GM12878 (cell line): ENCODE measurements at regions not wholly inside any gene's neighbourhood (a gene's known extent, or its start where the extent isn't known, plus 50 kb on each side); places are given as distances from the start of the nearest gene placed in this dataset.

Experiments used
- ATAC-seq: fragments of 200-7000 bp; cut with Tn5 transposase; 3 replicates; pipeline ENCODE4 v1.9.1; 2020; ENCODE audit warnings: mild to moderate bottlenecking, moderate library complexity
- BruUV-seq: library from RNA; stranded (reverse); fragments of 400-500 nt; replicated peaks from 2 replicates; lab custom pipeline; 2021; lab: Mats Ljungman, UMichigan
- CTCF ChIA-PET: fragments of 300-600 bp; sonication (Branson Sonifier 250); formaldehyde crosslinking; extraction: SDS; loops from one replicate; lab custom pipeline; 2021; ENCODE audit warnings: inconsistent platforms; lab: Yijun Ruan, JAX
- POLR2A ChIA-PET: fragments of 350-600 bp; formaldehyde crosslinking; extraction: SDS; loops from one replicate; lab custom pipeline; 2021; ENCODE audit warnings: inconsistent platforms; lab: Charles Lee
- RAD21 ChIA-PET: fragments of 300-600 bp; sonication (Branson Sonifier 250); formaldehyde crosslinking; loops from one replicate; lab custom pipeline; 2023; ENCODE audit warnings: antibody characterized with exemption; ENCODE audit not compliant: unreplicated experiment; lab: Charles Lee
- SMC1A ChIA-PET: fragments of 300-600 bp; sonication (Branson Sonifier 250); formaldehyde crosslinking; loops from one replicate; lab custom pipeline; 2023; ENCODE audit not compliant: unreplicated experiment, uncharacterized antibody; lab: Charles Lee
- DNase-seq: peaks from one replicate; pipeline ENCODE4 v3.0.0-alpha.2; 2011; ENCODE audit warnings: low read depth, low spot score
- FAIRE-seq: peaks from 3 replicates; lab custom pipeline; 2011; peaks lifted over from hg19 to GRCh38; lab: Jason Lieb, UNC
- H2AFZ ChIP-seq: 2 replicates; pipeline ENCODE4 v1.6.0; 2011; ENCODE audit warnings: low read depth, low read length, control low read depth; ENCODE audit not compliant: control insufficient read depth
- H3K27ac ChIP-seq: 2 replicates; pipeline ENCODE4 v1.5.1; 2011; ENCODE audit warnings: control low read depth; ENCODE audit not compliant: control insufficient read depth, insufficient read depth
- H3K27me3 ChIP-seq, 2 experiments: replicated peaks in 1 of 2; 2 replicates each; pipeline versions ENCODE4 v1.6.0 to v1.6.1; 2011; ENCODE audit warnings: low read length in 1 of 2; ENCODE audit not compliant: control insufficient read depth in 2 of 2, insufficient read depth in 2 of 2
- H3K36me3 ChIP-seq, 2 experiments: 2 replicates each; pipeline ENCODE4 v1.5.1; 2011; ENCODE audit warnings: low read length in 1 of 2; ENCODE audit not compliant: control insufficient read depth in 2 of 2, insufficient read depth in 2 of 2
- H3K4me1 ChIP-seq: 2 replicates; pipeline ENCODE4 v1.6.1; 2011; ENCODE audit warnings: mild to moderate bottlenecking, low read length, moderate library complexity, mixed read lengths; ENCODE audit not compliant: control insufficient read depth, insufficient read depth
- H3K4me2 ChIP-seq: 2 replicates; pipeline ENCODE4 v1.6.0; 2011; ENCODE audit warnings: control low read depth; ENCODE audit not compliant: control insufficient read depth, insufficient read depth
- H3K4me3 ChIP-seq: fragments of 200-600 bp; sonication (generic); 2 replicates; pipeline ENCODE4 v1.5.1; 2016
- H3K79me2 ChIP-seq: 2 replicates; pipeline ENCODE4 v1.6.0; 2011; ENCODE audit warnings: low read length; ENCODE audit not compliant: control insufficient read depth, insufficient read depth
- H3K9ac ChIP-seq: 2 replicates; pipeline ENCODE4 v1.8.0; 2011; ENCODE audit warnings: low read length, control low read depth, mixed read lengths; ENCODE audit not compliant: control insufficient read depth, insufficient read depth
- H3K9me3 ChIP-seq: replicated peaks from 3 replicates; pipeline ENCODE4 v1.5.1; 2011; ENCODE audit warnings: mild to moderate bottlenecking, low read length; ENCODE audit not compliant: control insufficient read depth, insufficient read depth
- H4K20me1 ChIP-seq: 2 replicates; pipeline ENCODE4 v1.6.0; 2011; ENCODE audit not compliant: control insufficient read depth, insufficient read depth
- HSF1 ChIP-seq: fragments of 150-350 bp; IDR thresholded peaks from 2 replicates; pipeline ENCODE4 v1.6.1; 2014; ENCODE audit warnings: mild to moderate bottlenecking, low read depth, low read length
- KAT2A ChIP-seq: conservative IDR thresholded peaks from 2 replicates; pipeline ENCODE4 v1.6.1; 2011; ENCODE audit warnings: low read depth, low read length; ENCODE audit not compliant: control insufficient read depth
- NKRF ChIP-seq: fragments of 450-650 bp; conservative IDR thresholded peaks from 2 replicates; pipeline ENCODE4 v1.6.1; 2017; ENCODE audit warnings: mild to moderate bottlenecking, moderate library complexity
- REST ChIP-seq: IDR thresholded peaks from 2 replicates; pipeline ENCODE4 v1.6.1; 2012; ENCODE audit warnings: mild to moderate bottlenecking, low read depth, low read length
- SKIL ChIP-seq: fragments of 450-650 bp; IDR thresholded peaks from 2 replicates; pipeline ENCODE4 v1.6.1; 2017; ENCODE audit warnings: mild to moderate bottlenecking, low read depth, inconsistent platforms; ENCODE audit not compliant: poor library complexity, severe bottlenecking
- SMAD5 ChIP-seq: IDR thresholded peaks from 2 replicates; pipeline ENCODE4 v1.6.1; 2016; ENCODE audit warnings: antibody characterized with exemption, low read depth
- YBX1 ChIP-seq: fragments of 450-650 bp; IDR thresholded peaks from 2 replicates; pipeline ENCODE4 v1.6.1; 2016; ENCODE audit warnings: antibody characterized with exemption
- ZNF217 ChIP-seq: fragments of 450-650 bp; IDR thresholded peaks from 2 replicates; pipeline ENCODE4 v1.6.1; 2017; ENCODE audit warnings: antibody characterized with exemption, mild to moderate bottlenecking
- WGBS: methylation state at CpG from one replicate; pipeline ENCODE4 v1.1.6; 2016; ENCODE audit warnings: low lambda C conversion rate; ENCODE audit not compliant: insufficient replicate concordance, insufficient coverage; ENCODE audit errors: missing lambda C conversion rate; 5-methylcytosine and 5-hydroxymethylcytosine counted together
- in situ Hi-C: fragments of 300-500 bp; cut with MboI; formaldehyde crosslinking; loops from 9 replicates; pipeline ENCODE4 v1.14.3; 2018; ENCODE audit warnings: mixed read lengths
- intact Hi-C: fragments of 100-400 bp; cut with micrococcal nuclease; formaldehyde crosslinking; loops from one replicate; pipeline ENCODE4 v1.14.2; 2022; ENCODE audit not compliant: unreplicated experiment

- no peak for TF ChIP-seq NKRF
Measured at GRCh38 chr18:64936671-64937070, 787.8 kb upstream of the LINC00305 start (continued).

GRCh38 chr18:64929036-64929435 is 780.1 kb upstream of the LINC00305 start:
- in situ Hi-C loops, result no loop called here
- WGBS, result 20% methylated on average over 5 of the region's 5 CpGs
- no TSS peak for BruUV-seq
- Histone ChIP-seq H2AFZ (no peak overlapping the region), H4K20me1 (no peaks in the 10 kb centered on the region), H3K9ac (no peak overlapping the region), H3K36me3 (no peaks in the 10 kb centered on the region), H3K4me2 (no peak overlapping the region), H3K27ac (no peak overlapping the region), H3K4me1 (no peaks in the 10 kb centered on the region), H3K9me3 (no peaks in the 10 kb centered on the region), H3K27me3 (no peaks in the 10 kb centered on the region), H3K4me3 (no peak overlapping the region), H3K79me2 (no peaks in the 10 kb centered on the region)
- FAIRE-seq, result no peak
- ChIA-PET CTCF (no interaction called here), RAD21 (no interaction called here), POLR2A (no interaction called here), SMC1A (no interaction called here)
- DNase-seq, result no peak
- no peak for TF ChIP-seq HSF1
- no peak for TF ChIP-seq KAT2A
- no peak for TF ChIP-seq SKIL
- no peak for TF ChIP-seq REST
- TF ChIP-seq NKRF, result no peak
- no peak for TF ChIP-seq YBX1
- TF ChIP-seq SMAD5, result no peak
- no peak for TF ChIP-seq ZNF217
- ATAC-seq, result no peak
- intact Hi-C loops, result no loop called here
